ENCODE measurements at regions not wholly inside any gene's neighbourhood (a gene's known extent, or its start where the extent isn't known, plus 50 kb on each side); places are given as distances from the start of the nearest gene placed in this dataset.

- TF ChIP-seq CTCF (IDR thresholded peaks at IDR 0.05) = no peak
- TF ChIP-seq EZH2 (IDR thresholded peaks at IDR 0.05; ENCODE audit: borderline replicate concordance, insufficient read depth, low read depth, low read length, poor library complexity, severe bottlenecking) = no peak
These were observed 160.7 kb upstream of the TMTC1 start for GRCh38 chr12:29944269-29945000.
